Heart left ventricle (tissue), 13 donors: ENCODE measurements at regions not wholly inside any gene's neighbourhood (a gene's known extent, or its start where the extent isn't known, plus 50 kb on each side); places are given as distances from the start of the nearest gene placed in this dataset.

Experiments used
- CTCF ChIP-seq, 12 donors: fragments of 200-600 bp; sonication (generic) in 4 of 12; IDR thresholded peaks; one replicate each; pipeline versions ENCODE4 v1.5.0 to v1.8.0; 2018 to 2022; ENCODE audit warnings: antibody characterized with exemption in 12 of 12, mild to moderate bottlenecking in 5 of 12
- POLR2A ChIP-seq, 2 donors: fragments of 450-650 bp; IDR thresholded peaks; one replicate each; pipeline ENCODE4 v1.6.1; 2017; ENCODE audit warnings: antibody characterized with exemption in 2 of 2, mild to moderate bottlenecking in 2 of 2, moderate library complexity in 2 of 2
- donor health status: ischemic (EF 13 %, LVEDD 7.1; RV severe dilation, severe dysfunction).
- donor health status: DM: no; HTN: yes; CAD: no.
- donor health status: DM: no; HTN: no; CAD: no.
- donor health status: ischemic (EF 25% LVEDD 6.9; RV normal size, moderate dysfunction).
- donor health status: ischemic (EF 25% LVEDD 5.7; RV mildly dilated, moderate dysfunction).
- donor health status: ischemic (EF 35%, LVEDD 5.7; RV mildly dilated, moderate dysfunction).
- donor health status: nonischemic (EF 11% LVEDD 7.7; RV severe dilation, severe dysfunction).
- donor health status: DM: yes; HTN: yes; CAD: no.
- donor health status: PGD.
- donor health status: ischemic (EF 29% LVEDD 5.4; RV normal size, mild dysfunction).
- donor health status: nonischemic (EF 23%, LVEDD 6.1; RV moderate dilation, normal function).

- TF ChIP-seq CTCF (IDR thresholded peaks at IDR 0.05), result no peak
- TF ChIP-seq POLR2A (IDR thresholded peaks at IDR 0.05), result no peak
These were observed 477.9 kb upstream of the NECTIN3 start for GRCh38 chr3:110593749-110594148.
